Erythroblast (primary cell): ENCODE measurements at regions not wholly inside any gene's neighbourhood (a gene's known extent, or its start where the extent isn't known, plus 50 kb on each side); places are given as distances from the start of the nearest gene placed in this dataset.

Experiments
- GATA1 ChIP-seq: IDR thresholded peaks from 2 replicates; pipeline ENCODE4 v1.6.1; 2011; ENCODE audit warnings: low read depth, mild to moderate bottlenecking, control low read depth, low read length, moderate library complexity
- POLR2A ChIP-seq: IDR thresholded peaks from 2 replicates; pipeline ENCODE4 v1.6.1; 2011; ENCODE audit warnings: mild to moderate bottlenecking, low read length

- no peak for TF ChIP-seq POLR2A
- no peak for TF ChIP-seq GATA1
Observed at GRCh38 chrX:110578270-110578669, 217.3 kb downstream of the CHRDL1 start.
